ENCODE measurements at regions not wholly inside any gene's neighbourhood (a gene's known extent, or its start where the extent isn't known, plus 50 kb on each side); places are given as distances from the start of the nearest gene placed in this dataset.

- Histone ChIP-seq H3K9me3 (ENCODE audit: control insufficient read depth, insufficient read depth, low read depth, low read length) (no peaks in the 10 kb centered on the region), H3K27ac (ENCODE audit: extremely low read depth, low read depth, low read length) (no peak overlapping the region), H3K4me3 (ENCODE audit: low read depth, low read length) (no peak overlapping the region), H3K4me1 (ENCODE audit: control insufficient read depth, insufficient read depth, low read length) (no peaks in the 10 kb centered on the region), H3K36me3 (ENCODE audit: control insufficient read depth in 2 of 2, insufficient read depth in 1 of 2, low read length in 2 of 2) (no peaks in the 10 kb centered on the region)
- POLR2A ChIA-PET = no interaction called here
- CTCF ChIA-PET = no interaction called here
- TF ChIP-seq ZNF692 (tag by site-specific recombination; IDR thresholded peaks at IDR 0.05) (no peak), ZNF624 (tag by site-specific recombination; IDR thresholded peaks at IDR 0.05) (no peak), ZNF426 (tag by site-specific recombination; IDR thresholded peaks at IDR 0.05) (peak; percentile 62), WT1 (tag by site-specific recombination; IDR thresholded peaks at IDR 0.05) (no peak), ZNF510 (tag by site-specific recombination; IDR thresholded peaks at IDR 0.05; ENCODE audit: insufficient replicate concordance) (peak; percentile 30), ZNF585B (tag by site-specific recombination; IDR thresholded peaks at IDR 0.05) (no peak), ZFP69B (tag by site-specific recombination; IDR thresholded peaks at IDR 0.05) (no peak), YY2 (tag by site-specific recombination; IDR thresholded peaks at IDR 0.05) (no peak), ZNF19 (tag by site-specific recombination; IDR thresholded peaks at IDR 0.05; ENCODE audit: low read depth) (no peak), ZNF580 (tag by site-specific recombination; IDR thresholded peaks at IDR 0.05) (no peak), ZSCAN4 (tag by site-specific recombination; IDR thresholded peaks at IDR 0.05) (no peak), ZNF140 (tag by site-specific recombination; IDR thresholded peaks at IDR 0.05) (peak; percentile 30; the same call in 1 of the 2 replicates), ZNF623 (tag by site-specific recombination; IDR thresholded peaks at IDR 0.05) (peak; percentile 37; the same call in 1 of the 2 replicates), ZNF292 (tag by site-specific recombination; IDR thresholded peaks at IDR 0.05; ENCODE audit: borderline replicate concordance, low read depth) (0 out of 2 replicates have a peak, but pooled peaks have one; percentile 39), ZNF555 (tag by site-specific recombination; conservative IDR thresholded peaks at IDR 0.05) (peak; percentile 36), HOXD13 (CRISPR knock-in tag; IDR thresholded peaks at IDR 0.05; ENCODE audit: borderline replicate concordance) (no peak), GLI2 (tag by site-specific recombination; IDR thresholded peaks at IDR 0.05; ENCODE audit: borderline replicate concordance, low read depth) (no peak), ZNF654 (tag by site-specific recombination; IDR thresholded peaks at IDR 0.05; ENCODE audit: low read depth) (0 out of 2 replicates have a peak, but pooled peaks have one; percentile 14), ZSCAN18 (tag by site-specific recombination; IDR thresholded peaks at IDR 0.05) (no peak), ZBTB8A (tag by site-specific recombination; IDR thresholded peaks at IDR 0.05) (peak; percentile 23; the same call in 1 of the 2 replicates), ZNF248 (tag by site-specific recombination; IDR thresholded peaks at IDR 0.05) (no peak), ZNF266 (tag by site-specific recombination; IDR thresholded peaks at IDR 0.05; ENCODE audit: low read depth) (0 out of 2 replicates have a peak, but pooled peaks have one; percentile 9), ZNF776 (tag by site-specific recombination; IDR thresholded peaks at IDR 0.05; ENCODE audit: borderline replicate concordance) (no peak), AEBP2 (tag by site-specific recombination; IDR thresholded peaks at IDR 0.05; ENCODE audit: borderline replicate concordance) (no peak), FEZF1 (tag by site-specific recombination; IDR thresholded peaks at IDR 0.05) (no peak), ZBTB44 (tag by site-specific recombination; IDR thresholded peaks at IDR 0.05) (no peak), PATZ1 (tag by site-specific recombination; IDR thresholded peaks at IDR 0.05) (no peak), KLF1 (tag by site-specific recombination; IDR thresholded peaks at IDR 0.05) (no peak), ZNF274 (IDR thresholded peaks at IDR 0.05; ENCODE audit: low read length) (no peak), ZNF274 (tag by site-specific recombination; IDR thresholded peaks at IDR 0.05; ENCODE audit: borderline replicate concordance) (no peak)
Measured at GRCh38 chr13:67614013-67614412, 383.9 kb upstream of the PCDH9 start.
